ENCODE measurements at regions not wholly inside any gene's neighbourhood (a gene's known extent, or its start where the extent isn't known, plus 50 kb on each side); places are given as distances from the start of the nearest gene placed in this dataset.
"Not testable (repeated sequence)": the region's sequence is repeated elsewhere in the genome, so short reads cannot be mapped to it uniquely, and the experiment has no call there.

GRCh38 chr2:183696028-183696427 is 571.8 kb downstream of the NUP35 start:
- DNase-seq (ENCODE audit: low spot score): no peak
- H3K4me3 Mint-ChIP-seq: no peak overlapping the region
- H3K4me1 Mint-ChIP-seq (ENCODE audit: low read depth): no peaks in the 10 kb centered on the region
- H3K9me3 Mint-ChIP-seq: peaks cover 18% of the 10 kb centered on the region
- H3K27ac Mint-ChIP-seq: no peak overlapping the region
- no peaks in the 10 kb centered on the region for H3K27me3 Mint-ChIP-seq (ENCODE audit: low read depth)
- no peaks in the 10 kb centered on the region for H3K36me3 Mint-ChIP-seq (ENCODE audit: low read depth)

GRCh38 chr2:183709829-183710228 is 585.6 kb downstream of the NUP35 start:
- H3K9me3 Mint-ChIP-seq: peaks cover 4% of the 10 kb centered on the region
- H3K27ac Mint-ChIP-seq: no peak overlapping the region
- no peak overlapping the region for H3K4me3 Mint-ChIP-seq
- no peak for DNase-seq (ENCODE audit: low spot score)
- H3K36me3 Mint-ChIP-seq (ENCODE audit: low read depth): no peaks in the 10 kb centered on the region
- H3K27me3 Mint-ChIP-seq (ENCODE audit: low read depth): no peaks in the 10 kb centered on the region
- H3K4me1 Mint-ChIP-seq (ENCODE audit: low read depth): no peaks in the 10 kb centered on the region

- no peak for DNase-seq (ENCODE audit: low spot score)
Observed at GRCh38 chr2:183718246-183718645, 594.0 kb downstream of the NUP35 start.

GRCh38 chr2:183723278-183723677 is 599.0 kb downstream of the NUP35 start:
- H3K27me3 Mint-ChIP-seq (ENCODE audit: low read depth): no peaks in the 10 kb centered on the region
- H3K4me1 Mint-ChIP-seq (ENCODE audit: low read depth): no peaks in the 10 kb centered on the region
- peaks cover 5% of the 10 kb centered on the region for H3K9me3 Mint-ChIP-seq
- no peak for DNase-seq (ENCODE audit: low spot score)
- H3K27ac Mint-ChIP-seq: no peak overlapping the region
- no peak overlapping the region for H3K4me3 Mint-ChIP-seq
- no peaks in the 10 kb centered on the region for H3K36me3 Mint-ChIP-seq (ENCODE audit: low read depth)

More at GRCh38 chr2:183718246-183718645, 594.0 kb downstream of the NUP35 start:
- Mint-ChIP-seq H3K9me3 (no peaks in the 10 kb centered on the region), H3K4me3 (no peak overlapping the region), H3K27me3 (ENCODE audit: low read depth) (no peaks in the 10 kb centered on the region), H3K27ac (no peak overlapping the region), H3K4me1 (ENCODE audit: low read depth) (no peaks in the 10 kb centered on the region), H3K36me3 (ENCODE audit: low read depth) (no peaks in the 10 kb centered on the region)

GRCh38 chr2:183729380-183729779 is 605.1 kb downstream of the NUP35 start:
- H3K4me1 Mint-ChIP-seq (ENCODE audit: low read depth): no peaks in the 10 kb centered on the region
- H3K36me3 Mint-ChIP-seq (ENCODE audit: low read depth): no peaks in the 10 kb centered on the region
- peaks cover 16% of the 10 kb centered on the region for H3K9me3 Mint-ChIP-seq
- H3K27ac Mint-ChIP-seq: no peak overlapping the region
- DNase-seq (ENCODE audit: low spot score): no peak
- H3K4me3 Mint-ChIP-seq: no peak overlapping the region
- no peaks in the 10 kb centered on the region for H3K27me3 Mint-ChIP-seq (ENCODE audit: low read depth)

- H3K9me3 Mint-ChIP-seq: peaks cover 8% of the 10 kb centered on the region
- H3K4me1 Mint-ChIP-seq (ENCODE audit: low read depth): no peaks in the 10 kb centered on the region
- no peak overlapping the region for H3K27ac Mint-ChIP-seq
- DNase-seq (ENCODE audit: low spot score): no peak
- H3K4me3 Mint-ChIP-seq: no peak overlapping the region
- H3K27me3 Mint-ChIP-seq (ENCODE audit: low read depth): no peaks in the 10 kb centered on the region
- H3K36me3 Mint-ChIP-seq (ENCODE audit: low read depth): no peaks in the 10 kb centered on the region
Observed at GRCh38 chr2:183740241-183740640, 616.0 kb downstream of the NUP35 start.

- peaks cover 6% of the 10 kb centered on the region for H3K9me3 Mint-ChIP-seq
- no peak for DNase-seq (ENCODE audit: low spot score)
Observed at GRCh38 chr2:183752571-183752970, 628.3 kb downstream of the NUP35 start.

GRCh38 chr2:183759033-183759432 is 634.8 kb downstream of the NUP35 start:
- Mint-ChIP-seq H3K4me1 (ENCODE audit: low read depth) (no peaks in the 10 kb centered on the region), H3K27me3 (ENCODE audit: low read depth) (no peaks in the 10 kb centered on the region), H3K36me3 (ENCODE audit: low read depth) (no peaks in the 10 kb centered on the region), H3K27ac (no peak overlapping the region), H3K9me3 (peaks cover 6% of the 10 kb centered on the region), H3K4me3 (no peak overlapping the region)
- no peak for DNase-seq (ENCODE audit: low spot score)

More at GRCh38 chr2:183752571-183752970, 628.3 kb downstream of the NUP35 start:
- H3K27ac Mint-ChIP-seq: no peak overlapping the region
- H3K4me3 Mint-ChIP-seq: no peak overlapping the region
- no peaks in the 10 kb centered on the region for H3K27me3 Mint-ChIP-seq (ENCODE audit: low read depth)
- no peaks in the 10 kb centered on the region for H3K4me1 Mint-ChIP-seq (ENCODE audit: low read depth)
- H3K36me3 Mint-ChIP-seq (ENCODE audit: low read depth): no peaks in the 10 kb centered on the region

GRCh38 chr2:183773775-183774174 is 649.5 kb downstream of the NUP35 start:
- Mint-ChIP-seq H3K4me1 (ENCODE audit: low read depth) (no peaks in the 10 kb centered on the region), H3K36me3 (ENCODE audit: low read depth) (no peaks in the 10 kb centered on the region), H3K27ac (no peak overlapping the region), H3K9me3 (peaks cover 21% of the 10 kb centered on the region), H3K27me3 (ENCODE audit: low read depth) (no peaks in the 10 kb centered on the region), H3K4me3 (no peak overlapping the region)
- no peak for DNase-seq (ENCODE audit: low spot score)

GRCh38 chr2:183780072-183780471 is 655.8 kb downstream of the NUP35 start:
- Mint-ChIP-seq H3K27me3 (ENCODE audit: low read depth) (no peaks in the 10 kb centered on the region), H3K4me1 (ENCODE audit: low read depth) (no peaks in the 10 kb centered on the region), H3K4me3 (no peak overlapping the region), H3K27ac (no peak overlapping the region), H3K9me3 (peaks cover 13% of the 10 kb centered on the region), H3K36me3 (ENCODE audit: low read depth) (no peaks in the 10 kb centered on the region)
- no peak for DNase-seq (ENCODE audit: low spot score)

GRCh38 chr2:183782436-183782835 is 658.2 kb downstream of the NUP35 start:
- Mint-ChIP-seq H3K27me3 (ENCODE audit: low read depth) (no peaks in the 10 kb centered on the region), H3K4me1 (ENCODE audit: low read depth) (no peaks in the 10 kb centered on the region), H3K27ac (no peak overlapping the region), H3K9me3 (peaks cover 4% of the 10 kb centered on the region), H3K36me3 (ENCODE audit: low read depth) (no peaks in the 10 kb centered on the region), H3K4me3 (no peak overlapping the region)
- no peak for DNase-seq (ENCODE audit: low spot score)

- DNase-seq (ENCODE audit: low spot score); H3K4me1 Mint-ChIP-seq (ENCODE audit: low read depth); H3K36me3 Mint-ChIP-seq (ENCODE audit: low read depth); H3K27me3 Mint-ChIP-seq (ENCODE audit: low read depth); H3K4me3 Mint-ChIP-seq; H3K27ac Mint-ChIP-seq: not testable (repeated sequence)
- peaks cover 15% of the 10 kb centered on the region for H3K9me3 Mint-ChIP-seq
Observed at GRCh38 chr2:183788796-183789195, 664.6 kb downstream of the NUP35 start.

GRCh38 chr2:183792165-183792924 is 668.1 kb downstream of the NUP35 start:
- not testable (repeated sequence) for H3K27me3 Mint-ChIP-seq (ENCODE audit: low read depth); H3K4me3 Mint-ChIP-seq; H3K27ac Mint-ChIP-seq; DNase-seq (ENCODE audit: low spot score); H3K36me3 Mint-ChIP-seq (ENCODE audit: low read depth); H3K4me1 Mint-ChIP-seq (ENCODE audit: low read depth)
- peaks cover 34% of the 10 kb centered on the region for H3K9me3 Mint-ChIP-seq

- Mint-ChIP-seq H3K36me3 (ENCODE audit: low read depth) (no peaks in the 10 kb centered on the region), H3K27me3 (ENCODE audit: low read depth) (no peaks in the 10 kb centered on the region), H3K4me1 (ENCODE audit: low read depth) (no peaks in the 10 kb centered on the region), H3K27ac (no peak overlapping the region), H3K4me3 (no peak overlapping the region), H3K9me3 (peaks cover 36% of the 10 kb centered on the region)
- DNase-seq (ENCODE audit: low spot score): no peak
Observed at GRCh38 chr2:183798535-183798934, 674.3 kb downstream of the NUP35 start.

- Mint-ChIP-seq H3K9me3 (peaks cover 27% of the 10 kb centered on the region), H3K4me1 (ENCODE audit: low read depth) (no peaks in the 10 kb centered on the region), H3K4me3 (no peak overlapping the region), H3K36me3 (ENCODE audit: low read depth) (no peaks in the 10 kb centered on the region), H3K27ac (no peak overlapping the region), H3K27me3 (ENCODE audit: low read depth) (no peaks in the 10 kb centered on the region)
- DNase-seq (ENCODE audit: low spot score): no peak
Observed at GRCh38 chr2:183799761-183800160, 675.5 kb downstream of the NUP35 start.
